Inflammatory macrophage treated with lipopolysaccharide for 4 hours (primary cell): ENCODE measurements at regions not wholly inside any gene's neighbourhood (a gene's known extent, or its start where the extent isn't known, plus 50 kb on each side); places are given as distances from the start of the nearest gene placed in this dataset.

Experiments
- DNase-seq: peaks from one replicate; pipeline ENCODE4 v3.0.0-alpha.2; 2020

DNA sequence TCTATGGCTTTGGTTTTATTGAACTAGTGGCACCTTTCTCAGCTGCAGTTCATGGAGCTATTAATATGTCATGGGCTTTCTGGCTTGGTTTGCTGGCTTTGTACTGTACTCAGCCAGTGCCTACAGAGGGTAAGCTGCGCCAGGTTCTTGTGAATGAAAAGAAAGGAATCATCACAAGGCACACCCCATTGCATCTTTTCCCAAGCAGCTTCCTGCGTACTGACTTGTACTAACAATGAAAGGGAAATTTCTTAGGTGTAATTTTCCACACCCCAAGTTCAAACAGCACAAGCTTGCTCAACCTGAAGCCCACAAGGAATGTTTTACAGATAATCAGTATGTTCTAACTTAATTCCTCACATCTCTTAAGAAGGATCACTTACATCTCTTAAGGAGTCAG is 78.0 kb upstream of the TNFSF18 start:
- DNase-seq: no peak

DNA sequence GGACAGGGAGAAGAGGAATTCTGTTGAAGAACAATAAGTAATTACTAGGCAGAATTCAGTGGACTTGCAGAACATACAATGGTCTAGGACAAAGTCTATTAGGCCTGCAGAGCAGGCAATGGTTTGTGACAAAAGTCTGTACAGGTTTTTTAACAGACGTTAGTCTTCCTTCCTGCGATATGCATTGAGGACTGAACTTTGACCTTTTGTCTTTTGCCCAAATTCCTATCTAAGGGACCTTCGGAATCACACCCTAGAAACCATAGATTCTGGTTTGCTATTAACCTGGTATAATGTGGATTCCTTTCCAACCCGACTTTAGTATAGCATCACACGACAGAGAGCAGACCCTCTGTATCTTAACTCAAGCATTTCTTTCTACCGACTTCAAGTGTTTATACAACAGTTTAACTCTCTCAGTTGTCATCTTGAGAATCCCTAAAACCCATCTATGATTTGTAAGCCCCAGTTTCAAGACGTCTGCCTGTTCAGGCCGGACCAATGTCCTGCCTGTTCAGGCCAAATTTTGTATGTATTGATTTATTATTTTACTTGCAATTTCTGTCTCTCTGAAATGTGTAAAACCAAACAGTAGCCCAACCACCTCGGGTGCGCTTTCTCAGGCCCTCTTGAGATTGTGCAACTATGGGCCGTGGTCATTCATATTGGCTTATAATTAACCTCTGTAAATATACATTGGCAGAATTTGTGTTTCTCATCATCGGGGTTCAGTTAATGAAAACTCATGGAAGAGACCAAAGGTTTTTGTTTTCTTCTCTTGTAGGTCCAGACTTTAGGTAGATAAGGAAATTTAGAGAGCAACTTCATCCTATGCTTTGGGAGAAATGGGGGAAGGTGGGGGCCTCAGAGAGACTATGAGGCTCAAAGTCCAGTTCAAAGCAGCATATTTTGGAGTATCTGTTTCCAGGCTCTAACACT is 76.9 kb upstream of the TNFSF18 start:
- no peak for DNase-seq

DNA sequence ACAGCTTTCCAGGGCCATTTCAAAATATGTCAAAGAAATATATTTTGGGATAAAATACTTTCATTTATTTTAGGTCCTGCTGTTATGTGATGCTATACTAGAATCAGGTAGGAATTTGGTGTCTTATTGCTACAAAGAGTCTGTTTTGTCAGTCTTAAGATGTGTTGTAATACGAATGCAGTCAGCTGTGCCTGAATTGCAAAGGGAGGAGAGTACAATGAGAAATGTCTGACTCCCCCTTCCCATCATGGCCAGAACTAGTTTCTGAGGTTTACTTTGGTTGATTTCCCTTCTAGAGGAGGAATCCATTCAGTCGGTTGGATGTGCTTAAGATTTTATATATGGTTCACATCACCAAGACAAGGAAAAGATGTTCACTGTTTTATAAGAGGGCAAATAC is 75.7 kb upstream of the TNFSF18 start:
- DNase-seq: no peak

DNA sequence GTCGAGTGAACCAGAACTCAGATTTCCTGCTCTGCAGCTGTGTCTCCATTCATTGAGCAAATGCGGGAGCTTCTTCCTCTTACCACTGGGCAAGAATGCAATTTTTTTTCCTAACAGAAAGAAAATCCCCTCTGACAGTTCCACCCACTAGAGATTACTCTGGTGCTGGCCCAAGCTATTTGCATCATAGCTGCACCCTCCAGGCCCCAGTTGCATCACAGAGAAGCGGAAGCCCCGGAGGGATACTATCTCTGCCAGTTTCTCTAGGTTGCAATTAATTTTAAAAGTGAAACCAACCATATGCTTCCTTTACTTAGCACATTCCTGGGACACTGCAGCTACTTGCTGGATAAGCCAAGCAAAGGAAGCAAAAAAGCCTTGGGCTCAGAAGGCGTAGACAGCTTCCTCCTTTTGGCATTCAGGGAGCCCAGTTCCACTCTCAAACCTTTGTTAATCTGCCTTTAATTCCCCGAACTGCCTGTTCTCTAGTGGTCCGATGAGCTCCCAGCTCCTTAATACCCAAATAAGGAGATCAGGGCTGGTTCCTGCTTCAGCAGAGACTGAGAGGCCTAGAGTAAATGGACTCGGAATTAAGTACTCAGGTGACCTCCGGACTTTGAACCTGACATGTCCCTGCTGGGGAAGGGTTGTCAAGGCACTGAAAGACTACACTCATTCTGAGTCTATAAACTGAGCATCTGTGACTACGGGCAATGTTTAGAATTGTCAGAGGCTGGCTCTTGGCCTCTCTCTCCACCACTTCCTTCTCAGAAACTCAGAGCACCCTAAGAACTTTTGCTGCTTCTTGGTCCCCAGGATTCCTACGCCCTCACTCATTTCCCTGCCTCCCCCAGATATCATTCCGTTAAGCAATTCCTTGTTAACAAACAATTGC is 72.5 kb upstream of the TNFSF18 start:
- peak; percentile 99 for DNase-seq

DNA sequence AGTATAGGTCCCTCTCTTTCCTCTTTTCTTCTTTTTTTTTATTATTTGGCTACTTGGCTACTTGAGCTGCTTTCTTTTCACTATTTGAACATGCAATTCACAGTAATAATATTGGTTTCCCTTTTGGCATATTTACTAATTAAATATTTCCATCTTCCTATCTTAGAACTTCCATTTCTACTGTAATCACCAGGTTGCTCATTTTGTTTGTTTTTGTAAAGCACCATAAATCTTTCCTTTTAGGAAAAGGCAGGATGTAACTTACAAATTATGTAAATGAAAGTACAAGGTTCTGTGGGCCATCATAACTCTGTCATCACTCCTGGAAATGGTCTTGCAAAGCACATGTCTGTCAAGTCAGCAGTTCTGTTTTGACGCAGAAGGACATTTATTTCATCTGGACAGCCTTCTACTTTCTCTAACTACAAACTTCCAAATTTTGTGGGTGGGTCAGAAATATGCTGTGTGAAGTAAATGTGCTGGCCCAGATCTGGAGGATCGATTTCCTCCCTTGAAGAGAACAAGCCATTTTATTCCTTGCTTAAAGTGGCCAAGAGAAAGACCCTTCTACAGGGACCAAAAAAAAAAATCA is 71.7 kb upstream of the TNFSF18 start:
- DNase-seq: peak; percentile 80

DNA sequence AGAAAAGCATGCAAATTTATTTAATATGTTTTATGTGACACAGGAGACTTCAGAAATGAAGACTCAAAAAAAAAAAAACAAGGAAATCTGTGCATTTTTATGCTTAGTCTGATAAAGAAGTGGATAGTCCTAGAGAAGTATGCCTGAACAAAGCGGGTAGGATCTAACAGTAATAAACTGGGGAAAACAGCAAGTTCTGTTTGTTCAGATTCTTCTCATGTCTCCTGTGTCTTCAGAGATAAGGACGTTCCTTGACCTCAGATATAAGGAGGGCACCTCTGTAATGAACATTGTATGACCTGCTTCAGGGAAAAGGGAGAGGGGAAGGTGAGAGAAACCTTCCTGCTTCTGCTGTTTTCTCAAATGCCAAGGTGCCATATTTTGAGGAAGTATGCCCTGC is 67.7 kb upstream of the TNFSF18 start:
- DNase-seq: no peak

DNA sequence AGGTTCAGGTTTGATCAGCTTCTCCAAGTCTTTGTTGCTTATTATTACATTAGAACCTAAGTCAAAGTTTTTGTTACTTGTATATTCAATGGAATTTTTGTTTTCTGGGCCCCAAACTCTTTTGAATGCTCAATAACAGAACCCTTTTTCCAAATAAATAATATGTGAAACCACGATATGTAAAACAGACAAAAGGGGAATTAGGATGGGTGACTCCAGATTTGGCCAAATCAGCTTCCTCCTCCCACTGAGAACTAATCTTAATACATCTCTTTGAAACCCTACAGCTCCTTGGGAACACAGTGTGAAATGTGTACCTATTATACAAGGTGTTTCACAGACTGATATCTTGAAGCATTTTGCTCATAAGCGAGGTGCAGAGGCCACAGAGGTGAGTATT is 67.0 kb upstream of the TNFSF18 start:
- peak; percentile 63 for DNase-seq

DNA sequence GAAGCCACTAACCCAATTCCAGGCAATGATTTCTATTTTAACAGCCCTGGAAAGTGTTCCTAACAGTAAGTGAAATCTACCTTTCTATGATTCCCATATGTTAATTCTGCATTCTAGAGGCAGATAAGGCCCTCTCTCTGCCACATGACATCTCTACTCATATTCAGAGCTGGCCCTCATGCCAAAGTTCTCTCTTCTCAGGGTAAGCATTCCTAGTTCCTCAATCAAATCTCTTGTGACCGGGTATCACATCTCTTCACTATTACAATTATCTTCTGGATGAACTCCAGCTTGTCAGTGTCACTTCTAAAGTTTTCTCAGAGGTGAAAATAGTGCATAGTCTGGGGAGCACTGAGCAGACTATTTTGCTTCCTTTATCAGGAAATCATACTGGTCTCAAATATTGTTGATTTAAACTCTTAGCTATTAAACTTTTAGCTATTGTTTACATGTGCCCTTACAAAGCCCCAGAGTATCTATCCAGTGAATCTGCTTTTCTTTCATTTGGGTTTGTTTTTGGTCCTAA is 66.4 kb upstream of the TNFSF18 start:
- DNase-seq: peak; percentile 80

DNA sequence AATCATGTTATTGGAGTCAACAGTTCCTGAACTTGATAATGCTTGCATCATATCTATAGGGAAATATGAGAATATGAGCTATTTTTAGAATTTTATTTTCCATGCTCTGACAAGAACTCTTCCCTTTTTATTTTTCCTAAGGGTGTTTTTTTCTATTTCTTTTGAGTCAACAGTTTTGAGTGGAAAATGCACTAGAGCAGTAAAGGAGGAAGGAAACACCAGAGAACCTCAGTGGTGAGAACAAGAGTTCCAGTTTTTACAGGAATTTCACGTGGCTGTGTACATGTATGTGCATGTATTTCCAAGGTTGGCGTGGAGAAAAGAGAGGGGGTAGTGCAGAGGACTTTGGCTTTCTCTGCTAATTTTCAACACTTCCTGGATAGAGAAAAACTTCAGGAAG is 63.6 kb upstream of the TNFSF18 start:
- DNase-seq: peak; percentile 26

DNA sequence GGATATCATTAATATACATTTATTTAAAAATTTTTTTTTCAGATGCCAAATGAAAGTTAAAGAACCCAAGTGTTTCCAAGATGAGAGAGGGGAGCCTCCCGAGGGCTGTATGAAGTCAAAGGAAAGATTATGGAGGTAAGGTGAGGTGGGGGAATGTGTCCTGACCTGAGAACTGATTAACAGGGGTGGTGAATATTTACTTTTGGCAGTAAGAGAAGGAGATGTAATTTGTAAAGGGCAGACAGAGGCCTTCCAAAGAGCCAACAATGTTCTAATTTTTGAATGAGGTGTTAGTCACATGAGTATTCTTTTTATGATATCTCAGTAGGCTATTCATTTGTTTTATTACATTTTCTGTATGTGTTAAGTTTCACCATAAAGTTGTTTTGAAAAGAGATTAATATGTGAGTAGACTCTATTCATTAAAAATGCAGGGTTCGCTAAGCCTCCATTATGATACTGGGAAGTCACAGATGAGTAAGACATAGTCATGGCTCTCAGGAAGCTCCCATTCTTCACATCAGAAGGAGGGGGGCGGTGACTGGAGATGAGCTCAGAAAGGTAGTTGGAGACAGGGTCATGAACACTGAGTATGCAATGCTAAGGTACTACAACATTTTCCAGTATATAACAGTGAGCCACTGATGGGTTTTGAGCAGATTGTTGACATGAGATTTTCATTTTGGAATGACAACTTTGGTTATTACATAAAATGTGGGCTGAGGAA is 62.4 kb upstream of the TNFSF18 start:
- peak; percentile 38 for DNase-seq

DNA sequence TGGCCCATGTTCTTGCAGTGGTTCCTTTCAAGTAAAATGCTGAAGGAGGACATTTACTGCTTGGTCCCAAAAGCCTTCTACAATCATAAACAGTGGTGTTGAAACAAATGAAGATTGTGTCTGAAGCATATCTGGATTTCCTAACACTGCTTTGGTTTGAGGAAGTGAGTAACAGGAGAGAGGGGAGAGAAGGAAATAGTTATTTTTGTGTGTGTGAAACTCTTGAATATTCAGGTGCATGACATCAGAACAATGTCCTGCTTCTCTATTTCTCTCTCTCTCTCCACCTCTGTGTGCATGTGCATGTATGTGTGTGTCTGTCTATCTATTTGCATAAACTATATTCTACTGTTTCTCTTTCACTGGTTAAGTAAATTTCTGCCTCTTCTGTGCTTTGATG is 61.4 kb upstream of the TNFSF18 start:
- peak; percentile 92 for DNase-seq

DNA sequence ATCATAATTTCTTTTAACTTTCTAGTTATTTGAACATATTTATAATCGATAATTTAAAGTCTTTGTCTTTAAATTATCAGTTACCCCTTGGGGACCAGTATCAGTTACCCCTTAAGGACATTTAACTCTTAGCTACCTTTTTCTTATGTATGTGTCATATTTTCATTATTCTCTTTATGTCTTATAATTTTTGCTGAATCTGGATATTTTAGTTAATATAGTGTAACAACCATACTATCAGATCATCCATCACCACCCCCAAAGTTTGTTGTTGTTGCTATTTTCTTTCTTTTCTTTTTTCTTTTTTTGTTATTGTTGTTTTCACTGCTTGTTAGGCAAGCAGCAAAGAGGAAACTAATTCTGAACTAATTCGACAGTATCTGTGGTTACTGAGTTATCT is 57.0 kb upstream of the TNFSF18 start:
- DNase-seq: no peak

DNA sequence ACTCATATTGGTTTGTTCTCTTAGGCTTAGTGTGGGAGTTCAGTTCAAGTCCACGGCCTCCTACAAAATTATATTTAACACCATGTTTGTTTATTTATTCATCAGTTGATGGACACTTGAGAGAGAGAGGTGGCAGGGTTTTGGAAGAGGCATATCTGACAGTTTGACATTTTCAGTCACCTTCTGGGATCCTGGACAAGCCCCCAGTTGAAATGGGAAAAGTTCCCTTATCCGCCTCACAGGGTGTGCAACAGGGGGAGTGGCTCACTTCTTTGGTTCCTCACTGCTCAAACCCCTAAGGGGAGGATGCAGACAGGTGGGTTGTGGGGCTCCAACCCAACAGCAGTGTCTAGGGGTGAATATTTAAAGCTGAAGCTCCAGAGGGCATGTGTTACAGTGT is 52.3 kb upstream of the TNFSF18 start:
- DNase-seq: no peak

DNA sequence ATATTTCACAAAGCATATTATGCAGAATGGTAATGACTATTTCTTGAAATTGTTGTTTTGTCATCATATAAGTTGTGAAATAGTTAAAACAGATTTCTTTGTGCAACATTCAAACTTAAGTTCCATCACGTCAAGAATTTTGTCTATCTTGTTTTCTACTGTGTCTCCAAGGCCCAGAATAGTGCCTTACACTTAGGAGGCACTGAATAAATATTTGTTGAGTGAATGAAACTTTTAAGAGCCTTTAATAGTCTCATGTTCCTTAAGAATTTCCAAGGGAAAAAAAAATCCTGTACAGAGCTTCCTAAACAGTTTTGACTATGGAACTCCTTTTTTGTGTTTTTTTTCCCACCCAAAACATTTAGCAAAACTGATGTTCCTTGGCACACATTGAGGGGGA is 50.8 kb upstream of the TNFSF18 start:
- peak; percentile 7 for DNase-seq

DNA sequence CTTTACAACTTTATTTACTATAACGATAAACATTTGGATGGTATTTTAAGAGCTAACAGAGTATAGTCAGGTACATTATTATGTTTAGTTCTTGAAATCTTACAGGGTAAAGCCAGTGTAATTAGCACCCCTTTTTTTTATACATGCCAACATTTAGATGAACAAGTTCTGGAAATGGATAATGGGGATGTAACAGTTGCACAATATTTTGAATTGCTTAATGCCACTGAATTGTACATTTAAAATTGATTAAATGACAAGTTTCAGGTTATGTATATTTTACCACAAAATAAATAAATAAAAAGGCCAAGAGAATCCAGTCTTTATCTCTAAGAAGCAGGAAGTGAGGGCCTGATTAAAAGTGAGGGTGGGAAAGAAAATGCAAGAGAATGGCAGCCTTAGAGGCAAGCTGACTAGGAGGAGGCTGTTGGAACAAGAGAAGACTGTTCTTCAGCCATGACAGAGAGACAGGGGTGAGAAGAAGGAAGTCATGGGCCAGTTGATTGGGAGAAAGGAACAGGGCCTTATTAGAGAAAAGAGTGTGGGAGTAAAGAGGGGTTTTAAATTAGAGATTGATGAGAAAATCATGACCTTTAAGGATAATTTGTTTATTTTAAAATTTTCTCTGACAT is 49.9 kb upstream of the TNFSF18 start:
- no peak for DNase-seq
